H9 (cell line): ENCODE measurements at regions not wholly inside any gene's neighbourhood (a gene's known extent, or its start where the extent isn't known, plus 50 kb on each side); places are given as distances from the start of the nearest gene placed in this dataset.
A peak's percentile ranks its signal among the peaks of the same experiment; 100 is the strongest.

Experiments
- DNase-seq: peaks from one replicate; pipeline ENCODE4 v3.0.0-alpha.2; 2017
- H2AFZ ChIP-seq: one replicate; pipeline ENCODE4 v1.6.1; 2013; ENCODE audit warnings: mild to moderate bottlenecking, low read length, control low read depth, moderate library complexity
- H2AK5ac ChIP-seq: 2 replicates; pipeline ENCODE4 v1.6.1; 2013; ENCODE audit warnings: low read length, control low read depth, mixed read lengths; ENCODE audit not compliant: insufficient read length
- H2BK120ac ChIP-seq: one replicate; pipeline ENCODE4 v1.6.1; 2013; ENCODE audit warnings: low read depth, mild to moderate bottlenecking, low read length, control low read depth, inconsistent platforms; ENCODE audit not compliant: poor library complexity, severe bottlenecking
- H2BK12ac ChIP-seq: 2 replicates; pipeline ENCODE4 v1.6.1; 2013; ENCODE audit warnings: low read length, control low read depth, mixed read lengths, low read depth; ENCODE audit not compliant: insufficient read length
- H2BK15ac ChIP-seq: 2 replicates; pipeline ENCODE4 v1.6.1; 2013; ENCODE audit warnings: low read depth, low read length, control low read depth
- H2BK20ac ChIP-seq: one replicate; pipeline ENCODE4 v1.6.1; 2013; ENCODE audit warnings: low read depth, mild to moderate bottlenecking, low read length, control low read depth, inconsistent platforms; ENCODE audit not compliant: poor library complexity, severe bottlenecking
- H2BK5ac ChIP-seq: 2 replicates; pipeline ENCODE4 v1.6.1; 2013; ENCODE audit warnings: low read length, control low read depth, mixed read lengths; ENCODE audit not compliant: insufficient read length
- H3K14ac ChIP-seq: 2 replicates; pipeline ENCODE4 v1.6.1; 2013; ENCODE audit warnings: low read length, control low read depth; ENCODE audit not compliant: insufficient read depth
- H3K18ac ChIP-seq: 2 replicates; pipeline ENCODE4 v1.6.1; 2013; ENCODE audit warnings: low read depth, mild to moderate bottlenecking, mixed read lengths, low read length, control low read depth; ENCODE audit not compliant: insufficient read length
- H3K23ac ChIP-seq: 2 replicates; pipeline ENCODE4 v1.6.1; 2013; ENCODE audit warnings: low read length, control low read depth, mixed read lengths, low read depth; ENCODE audit not compliant: insufficient read length
- H3K23me2 ChIP-seq: 2 replicates; pipeline ENCODE4 v1.6.1; 2013; ENCODE audit warnings: low read depth, mild to moderate bottlenecking, mixed read lengths, low read length, control low read depth; ENCODE audit not compliant: insufficient read length, poor library complexity, severe bottlenecking
- H3K27ac ChIP-seq: 2 replicates; pipeline ENCODE4 v1.5.1; 2013; ENCODE audit warnings: low read length, control low read depth, mixed read lengths, low read depth; ENCODE audit not compliant: insufficient read length
- H3K27me3 ChIP-seq: 2 replicates; pipeline ENCODE4 v1.6.1; 2013; ENCODE audit warnings: low read length, control low read depth, inconsistent platforms; ENCODE audit not compliant: insufficient read depth
- H3K4ac ChIP-seq: 2 replicates; pipeline ENCODE4 v1.6.1; 2013; ENCODE audit warnings: low read depth, mild to moderate bottlenecking, control low read depth, inconsistent platforms, low read length, moderate library complexity
- H3K4me1 ChIP-seq: 2 replicates; pipeline ENCODE4 v1.6.1; 2013; ENCODE audit warnings: low read length, control low read depth, inconsistent platforms; ENCODE audit not compliant: insufficient read depth
- H3K4me2 ChIP-seq: 2 replicates; pipeline ENCODE4 v1.6.1; 2013; ENCODE audit warnings: low read length, control low read depth, mixed read lengths; ENCODE audit not compliant: insufficient read length, insufficient read depth
- H3K56ac ChIP-seq: 2 replicates; pipeline ENCODE4 v1.6.1; 2013; ENCODE audit warnings: low read depth, mild to moderate bottlenecking, mixed read lengths, low read length, control low read depth; ENCODE audit not compliant: insufficient read length
- H3K79me1 ChIP-seq: 2 replicates; pipeline ENCODE4 v1.6.1; 2013; ENCODE audit warnings: low read depth, mild to moderate bottlenecking, moderate library complexity, low read length, control low read depth, inconsistent platforms; ENCODE audit not compliant: insufficient read depth, poor library complexity, severe bottlenecking
- H3K79me2 ChIP-seq: 2 replicates; pipeline ENCODE4 v1.6.1; 2013; ENCODE audit warnings: low read length, control low read depth, inconsistent platforms; ENCODE audit not compliant: insufficient read depth
- H3K9ac ChIP-seq: 2 replicates; pipeline ENCODE4 v1.6.1; 2013; ENCODE audit warnings: low read length, control low read depth, mixed read lengths; ENCODE audit not compliant: insufficient read length; ENCODE audit errors: extremely low read depth
- H3K9me3 ChIP-seq: one replicate; pipeline ENCODE4 v1.6.1; 2013; ENCODE audit warnings: low read depth, low read length, inconsistent platforms; ENCODE audit not compliant: control insufficient read depth
- H3T11ph ChIP-seq: one replicate; pipeline ENCODE4 v1.6.1; 2013; ENCODE audit warnings: mild to moderate bottlenecking, low read length, control low read depth, inconsistent platforms
- H4K20me1 ChIP-seq: one replicate; pipeline ENCODE4 v1.6.1; 2013; ENCODE audit not compliant: control insufficient read depth, insufficient read length, insufficient read depth
- H4K5ac ChIP-seq: 2 replicates; pipeline ENCODE4 v1.6.1; 2013; ENCODE audit warnings: low read depth, mild to moderate bottlenecking, mixed read lengths, low read length, control low read depth; ENCODE audit not compliant: insufficient read length
- H4K8ac ChIP-seq: replicated peaks from 2 replicates; pipeline ENCODE4 v1.6.1; 2013; ENCODE audit warnings: low read length, control low read depth, mixed read lengths, low read depth; ENCODE audit not compliant: insufficient read length
- H4K91ac ChIP-seq: 2 replicates; pipeline ENCODE4 v1.6.1; 2013; ENCODE audit warnings: low read depth, mild to moderate bottlenecking, moderate library complexity, mixed read lengths, low read length, control low read depth; ENCODE audit not compliant: insufficient read length
- H3K27ac Mint-ChIP-seq, 3 experiments: 2 replicates in 2 of 3; 3 replicates in 1 of 3; pipeline ENCODE4 v1.8.0; 2020 to 2021; ENCODE audit warnings: mixed read lengths in 3 of 3, mild to moderate bottlenecking in 1 of 3, moderate library complexity in 1 of 3
- H3K27me3 Mint-ChIP-seq: 2 replicates; pipeline ENCODE4 v1.8.0; 2021; ENCODE audit warnings: low read depth, mild to moderate bottlenecking, moderate library complexity, mixed read lengths
- H3K36me3 Mint-ChIP-seq, 3 experiments: 2 replicates in 2 of 3; 3 replicates in 1 of 3; pipeline ENCODE4 v1.8.0; 2020 to 2021; ENCODE audit warnings: low read depth in 3 of 3, mixed read lengths in 3 of 3; ENCODE audit not compliant: insufficient read depth in 1 of 3
- H3K4me1 Mint-ChIP-seq, 2 experiments: 2 replicates each; pipeline ENCODE4 v1.8.0; 2020; ENCODE audit warnings: mixed read lengths in 2 of 2
- H3K4me3 Mint-ChIP-seq, 2 experiments: 2 replicates in 1 of 2; 3 replicates in 1 of 2; pipeline ENCODE4 v1.8.0; 2020 to 2021; ENCODE audit warnings: mild to moderate bottlenecking in 2 of 2, mixed read lengths in 2 of 2, moderate library complexity in 1 of 2
- H3K9me3 Mint-ChIP-seq, 2 experiments: 2 replicates in 1 of 2; 3 replicates in 1 of 2; pipeline ENCODE4 v1.8.0; 2020; ENCODE audit warnings: mild to moderate bottlenecking in 2 of 2, mixed read lengths in 2 of 2, moderate library complexity in 1 of 2
- WGBS: extraction: QIAGEN DNeasy Blood & Tissue Kit; methylation state at CpG from one replicate; pipeline ENCODE4 v1.1.7; 2013; ENCODE audit warnings: missing lambda C conversion rate, low lambda C conversion rate, mixed read lengths; ENCODE audit not compliant: insufficient read length; ENCODE audit errors: extremely low coverage; 5-methylcytosine and 5-hydroxymethylcytosine counted together
- TF ChIP-seq, protein P1 (sequence below): fragments of 200-600 bp; sonication (generic); conservative IDR thresholded peaks from 3 replicates; pipeline ENCODE4 v1.8.0; 2021; ENCODE audit warnings: antibody characterized with exemption, mild to moderate bottlenecking

DNA sequence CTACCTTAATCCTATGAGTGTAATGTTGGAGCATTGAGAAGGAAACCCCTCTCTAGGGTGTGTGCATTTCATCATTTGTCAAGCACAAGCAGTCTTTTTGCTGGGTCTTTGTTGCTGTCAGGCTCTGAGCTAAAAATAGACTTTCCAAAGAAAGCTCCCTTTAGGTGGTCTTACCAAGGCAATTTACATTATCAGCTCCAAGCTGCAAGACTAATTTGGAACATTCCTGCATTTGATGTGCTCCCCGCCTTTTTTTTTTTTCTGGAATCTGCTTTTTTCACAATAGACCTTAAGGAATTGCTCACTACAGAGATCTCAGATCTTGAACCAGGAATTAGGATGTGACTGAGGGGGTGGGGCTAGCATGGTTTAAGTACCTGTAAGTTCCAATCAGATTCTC, 60.6 kb upstream of the STAC start:
- Mint-ChIP-seq H3K4me1 (peaks cover 18 to 19% of the 10 kb centered on the region in 2 experiments), H3K27me3 (no peaks in the 10 kb centered on the region), H3K4me3 (peak overlapping the region; percentile 4 to 39; a peak in 1 of 5 replicates), H3K27ac (peak overlapping the region in 2 of 3 experiments; percentile 81 to 83; a peak in 4 of 7 replicates), H3K36me3 (peaks cover 0 to 26% (median 7%) of the 10 kb centered on the region in 3 experiments; a peak in 6 of 7 replicates), H3K9me3 (peaks cover 19 to 25% of the 10 kb centered on the region in 2 experiments)
- no peaks in the 10 kb centered on the region for H3K23me2 ChIP-seq
- no peak overlapping the region for H2BK120ac ChIP-seq
- H3K27me3 ChIP-seq, result no peaks in the 10 kb centered on the region
- H2BK20ac ChIP-seq, result no peak overlapping the region
- no peak overlapping the region for H3K56ac ChIP-seq
- WGBS, result no CpG with 5 or more reads among the region's 1 CpG
- H3K23ac ChIP-seq, result no peak overlapping the region
- H3K4ac ChIP-seq, result no peak overlapping the region
- no peak overlapping the region for H3K27ac ChIP-seq
- H3K79me1 ChIP-seq, result no peaks in the 10 kb centered on the region
- no peaks in the 10 kb centered on the region for H4K20me1 ChIP-seq
- peak overlapping the region; percentile 87 for H2AFZ ChIP-seq
- no peak overlapping the region for H4K91ac ChIP-seq
- TF ChIP-seq, protein P1, sequence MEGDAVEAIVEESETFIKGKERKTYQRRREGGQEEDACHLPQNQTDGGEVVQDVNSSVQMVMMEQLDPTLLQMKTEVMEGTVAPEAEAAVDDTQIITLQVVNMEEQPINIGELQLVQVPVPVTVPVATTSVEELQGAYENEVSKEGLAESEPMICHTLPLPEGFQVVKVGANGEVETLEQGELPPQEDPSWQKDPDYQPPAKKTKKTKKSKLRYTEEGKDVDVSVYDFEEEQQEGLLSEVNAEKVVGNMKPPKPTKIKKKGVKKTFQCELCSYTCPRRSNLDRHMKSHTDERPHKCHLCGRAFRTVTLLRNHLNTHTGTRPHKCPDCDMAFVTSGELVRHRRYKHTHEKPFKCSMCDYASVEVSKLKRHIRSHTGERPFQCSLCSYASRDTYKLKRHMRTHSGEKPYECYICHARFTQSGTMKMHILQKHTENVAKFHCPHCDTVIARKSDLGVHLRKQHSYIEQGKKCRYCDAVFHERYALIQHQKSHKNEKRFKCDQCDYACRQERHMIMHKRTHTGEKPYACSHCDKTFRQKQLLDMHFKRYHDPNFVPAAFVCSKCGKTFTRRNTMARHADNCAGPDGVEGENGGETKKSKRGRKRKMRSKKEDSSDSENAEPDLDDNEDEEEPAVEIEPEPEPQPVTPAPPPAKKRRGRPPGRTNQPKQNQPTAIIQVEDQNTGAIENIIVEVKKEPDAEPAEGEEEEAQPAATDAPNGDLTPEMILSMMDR, result no peak
- no peak for DNase-seq
- H3T11ph ChIP-seq, result no peak overlapping the region
- H3K4me1 ChIP-seq, result peaks cover 14% of the 10 kb centered on the region; the same call in 1 of the 2 replicates
- peak overlapping the region; percentile 22 for H3K4me2 ChIP-seq
- no peak overlapping the region for H4K5ac ChIP-seq
- no peak overlapping the region for H2AK5ac ChIP-seq
- no peak overlapping the region for H2BK5ac ChIP-seq
- H2BK15ac ChIP-seq, result no peak overlapping the region
- no peak overlapping the region for H2BK12ac ChIP-seq
- no peak overlapping the region for H4K8ac ChIP-seq
- H3K9me3 ChIP-seq, result no peaks in the 10 kb centered on the region
- H3K18ac ChIP-seq, result no peak overlapping the region
- no peaks in the 10 kb centered on the region for H3K79me2 ChIP-seq
- no peak overlapping the region for H3K9ac ChIP-seq
- no peak overlapping the region for H3K14ac ChIP-seq
